Smooth muscle cell (in vitro differentiated cells): ENCODE measurements at regions not wholly inside any gene's neighbourhood (a gene's known extent, or its start where the extent isn't known, plus 50 kb on each side); places are given as distances from the start of the nearest gene placed in this dataset.

Experiments used
- DNase-seq: peaks from one replicate; lab custom pipeline; 2025; ENCODE audit not compliant: unreplicated experiment; lab: John Stamatoyannopoulos, UW
- H2AFZ ChIP-seq: fragments of 200-600 bp; sonication (generic); 2 replicates; pipeline ENCODE4 v1.6.0; 2016; ENCODE audit warnings: antibody characterized with exemption, low read depth, mild to moderate bottlenecking
- H3F3A ChIP-seq: fragments of 200-600 bp; sonication (generic); 2 replicates; pipeline ENCODE4 v1.6.0; 2017; ENCODE audit warnings: antibody characterized with exemption, low read depth
- H3K27ac ChIP-seq: fragments of 200-600 bp; sonication (generic); 2 replicates; pipeline ENCODE4 v1.5.1; 2016; ENCODE audit warnings: low read depth, mild to moderate bottlenecking
- H3K27me3 ChIP-seq: fragments of 200-600 bp; sonication (generic); 2 replicates; pipeline ENCODE4 v1.6.1; 2016; ENCODE audit warnings: low read depth, mild to moderate bottlenecking
- H3K36me3 ChIP-seq: fragments of 200-600 bp; sonication (generic); 2 replicates; pipeline ENCODE4 v1.5.1; 2016; ENCODE audit warnings: low read depth
- H3K4me1 ChIP-seq: fragments of 200-600 bp; sonication (generic); 2 replicates; pipeline ENCODE4 v1.5.1; 2016; ENCODE audit warnings: low read depth
- H3K4me2 ChIP-seq: fragments of 200-600 bp; sonication (generic); 2 replicates; pipeline ENCODE4 v1.6.0; 2016; ENCODE audit warnings: mild to moderate bottlenecking
- H3K4me3 ChIP-seq: fragments of 200-600 bp; sonication (generic); 2 replicates; pipeline ENCODE4 v1.5.1; 2016; ENCODE audit warnings: mild to moderate bottlenecking
- H3K79me2 ChIP-seq: fragments of 200-600 bp; sonication (generic); 2 replicates; pipeline ENCODE4 v1.6.0; 2016; ENCODE audit warnings: low read depth, mild to moderate bottlenecking
- H3K9ac ChIP-seq: fragments of 200-600 bp; sonication (generic); 2 replicates; pipeline ENCODE4 v1.6.0; 2016; ENCODE audit warnings: low read depth
- H3K9me3 ChIP-seq: fragments of 200-600 bp; sonication (generic); replicated peaks from 2 replicates; pipeline ENCODE4 v1.5.1; 2016; ENCODE audit warnings: low read depth
- H4K20me1 ChIP-seq: fragments of 200-600 bp; sonication (generic); 2 replicates; pipeline ENCODE4 v1.6.0; 2016; ENCODE audit warnings: low read depth
- WGBS: methylation state at CpG from one replicate; pipeline ENCODE4 v1.1.7; 2016; ENCODE audit warnings: low lambda C conversion rate; 5-methylcytosine and 5-hydroxymethylcytosine counted together
- TF ChIP-seq, protein P1 (sequence below): fragments of 200-600 bp; sonication (generic); IDR thresholded peaks from 2 replicates; pipeline ENCODE4 v1.5.1; 2017; ENCODE audit warnings: borderline replicate concordance, mild to moderate bottlenecking, antibody characterized with exemption; ENCODE audit not compliant: insufficient read depth, poor library complexity, severe bottlenecking

GRCh38 chr13:75231235-75231634 is 250.7 kb downstream of the TBC1D4 start:
- Histone ChIP-seq H4K20me1 (no peaks in the 10 kb centered on the region), H3K27ac (no peak overlapping the region), H2AFZ (no peak overlapping the region), H3F3A (peaks cover 7% of the 10 kb centered on the region), H3K36me3 (no peaks in the 10 kb centered on the region), H3K4me2 (no peak overlapping the region), H3K27me3 (no peaks in the 10 kb centered on the region), H3K4me3 (no peak overlapping the region), H3K79me2 (no peaks in the 10 kb centered on the region), H3K4me1 (no peaks in the 10 kb centered on the region), H3K9me3 (no peaks in the 10 kb centered on the region), H3K9ac (no peak overlapping the region)
- WGBS, result 92% methylated on average over 1 of the region's 1 CpG
- no peak for DNase-seq
- TF ChIP-seq, protein P1, sequence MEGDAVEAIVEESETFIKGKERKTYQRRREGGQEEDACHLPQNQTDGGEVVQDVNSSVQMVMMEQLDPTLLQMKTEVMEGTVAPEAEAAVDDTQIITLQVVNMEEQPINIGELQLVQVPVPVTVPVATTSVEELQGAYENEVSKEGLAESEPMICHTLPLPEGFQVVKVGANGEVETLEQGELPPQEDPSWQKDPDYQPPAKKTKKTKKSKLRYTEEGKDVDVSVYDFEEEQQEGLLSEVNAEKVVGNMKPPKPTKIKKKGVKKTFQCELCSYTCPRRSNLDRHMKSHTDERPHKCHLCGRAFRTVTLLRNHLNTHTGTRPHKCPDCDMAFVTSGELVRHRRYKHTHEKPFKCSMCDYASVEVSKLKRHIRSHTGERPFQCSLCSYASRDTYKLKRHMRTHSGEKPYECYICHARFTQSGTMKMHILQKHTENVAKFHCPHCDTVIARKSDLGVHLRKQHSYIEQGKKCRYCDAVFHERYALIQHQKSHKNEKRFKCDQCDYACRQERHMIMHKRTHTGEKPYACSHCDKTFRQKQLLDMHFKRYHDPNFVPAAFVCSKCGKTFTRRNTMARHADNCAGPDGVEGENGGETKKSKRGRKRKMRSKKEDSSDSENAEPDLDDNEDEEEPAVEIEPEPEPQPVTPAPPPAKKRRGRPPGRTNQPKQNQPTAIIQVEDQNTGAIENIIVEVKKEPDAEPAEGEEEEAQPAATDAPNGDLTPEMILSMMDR, result no peak

- Histone ChIP-seq H3F3A (peaks cover 7% of the 10 kb centered on the region), H3K27ac (peak overlapping the region; percentile 88), H3K4me2 (peak overlapping the region; percentile 40), H2AFZ (peak overlapping the region; percentile 10), H3K36me3 (no peaks in the 10 kb centered on the region), H3K79me2 (no peaks in the 10 kb centered on the region), H3K4me3 (no peak overlapping the region), H3K9ac (peak overlapping the region; percentile 53), H3K27me3 (no peaks in the 10 kb centered on the region), H4K20me1 (no peaks in the 10 kb centered on the region), H3K4me1 (no peaks in the 10 kb centered on the region), H3K9me3 (no peaks in the 10 kb centered on the region)
- no peak for DNase-seq
- TF ChIP-seq, protein P1, result no peak
- WGBS, result 31% methylated on average over 3 of the region's 3 CpGs
Observed at GRCh38 chr13:75226733-75227435, 255.1 kb downstream of the TBC1D4 start.

GRCh38 chr13:75226092-75226491 is 255.9 kb downstream of the TBC1D4 start:
- Histone ChIP-seq H4K20me1 (no peaks in the 10 kb centered on the region), H3K27me3 (no peaks in the 10 kb centered on the region), H3K4me1 (no peaks in the 10 kb centered on the region), H2AFZ (peak overlapping the region; percentile 10), H3K36me3 (no peaks in the 10 kb centered on the region), H3K9ac (peak overlapping the region; percentile 53), H3K9me3 (no peaks in the 10 kb centered on the region), H3K27ac (peak overlapping the region; percentile 88), H3K4me3 (no peak overlapping the region), H3K4me2 (peak overlapping the region; percentile 40), H3K79me2 (no peaks in the 10 kb centered on the region), H3F3A (peaks cover 7% of the 10 kb centered on the region)
- no peak for DNase-seq
- 78% methylated on average over 9 of the region's 9 CpGs for WGBS
- TF ChIP-seq, protein P1, result no peak
